ENCODE measurements at regions not wholly inside any gene's neighbourhood (a gene's known extent, or its start where the extent isn't known, plus 50 kb on each side); places are given as distances from the start of the nearest gene placed in this dataset.

DNA sequence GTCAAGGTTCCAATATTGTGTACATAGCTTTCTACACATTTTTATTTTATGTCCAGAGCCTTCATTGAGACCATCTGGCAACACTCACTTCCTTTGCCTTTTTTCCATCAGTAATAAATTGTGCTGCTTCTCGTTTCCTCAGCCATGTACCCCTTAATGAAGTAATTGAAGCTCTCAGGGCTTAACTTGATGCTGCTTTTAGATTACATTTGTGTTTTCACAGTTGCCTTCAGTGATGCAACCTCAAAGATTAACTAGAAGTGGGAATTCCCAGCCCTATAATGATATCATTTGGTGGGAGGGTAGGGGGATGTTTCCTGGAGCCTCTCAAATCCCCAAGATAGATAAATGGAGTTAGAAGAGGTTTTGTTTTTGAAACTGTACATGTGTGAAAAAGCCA is 80.2 kb upstream of the KRR1 start:
- DNase-seq (ENCODE audit: low read depth) = no peak
- in situ Hi-C loops (cut with HindIII; ENCODE audit: low sequenced_read_pairs) = no loop called here
- H3K4me3 ChIP-seq (ENCODE audit: low read depth, low read length) = no peak overlapping the region
- TF ChIP-seq, protein P1, sequence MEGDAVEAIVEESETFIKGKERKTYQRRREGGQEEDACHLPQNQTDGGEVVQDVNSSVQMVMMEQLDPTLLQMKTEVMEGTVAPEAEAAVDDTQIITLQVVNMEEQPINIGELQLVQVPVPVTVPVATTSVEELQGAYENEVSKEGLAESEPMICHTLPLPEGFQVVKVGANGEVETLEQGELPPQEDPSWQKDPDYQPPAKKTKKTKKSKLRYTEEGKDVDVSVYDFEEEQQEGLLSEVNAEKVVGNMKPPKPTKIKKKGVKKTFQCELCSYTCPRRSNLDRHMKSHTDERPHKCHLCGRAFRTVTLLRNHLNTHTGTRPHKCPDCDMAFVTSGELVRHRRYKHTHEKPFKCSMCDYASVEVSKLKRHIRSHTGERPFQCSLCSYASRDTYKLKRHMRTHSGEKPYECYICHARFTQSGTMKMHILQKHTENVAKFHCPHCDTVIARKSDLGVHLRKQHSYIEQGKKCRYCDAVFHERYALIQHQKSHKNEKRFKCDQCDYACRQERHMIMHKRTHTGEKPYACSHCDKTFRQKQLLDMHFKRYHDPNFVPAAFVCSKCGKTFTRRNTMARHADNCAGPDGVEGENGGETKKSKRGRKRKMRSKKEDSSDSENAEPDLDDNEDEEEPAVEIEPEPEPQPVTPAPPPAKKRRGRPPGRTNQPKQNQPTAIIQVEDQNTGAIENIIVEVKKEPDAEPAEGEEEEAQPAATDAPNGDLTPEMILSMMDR (IDR thresholded peaks at IDR 0.05; ENCODE audit: low read depth, low read length, missing control alignments) = no peak

DNA sequence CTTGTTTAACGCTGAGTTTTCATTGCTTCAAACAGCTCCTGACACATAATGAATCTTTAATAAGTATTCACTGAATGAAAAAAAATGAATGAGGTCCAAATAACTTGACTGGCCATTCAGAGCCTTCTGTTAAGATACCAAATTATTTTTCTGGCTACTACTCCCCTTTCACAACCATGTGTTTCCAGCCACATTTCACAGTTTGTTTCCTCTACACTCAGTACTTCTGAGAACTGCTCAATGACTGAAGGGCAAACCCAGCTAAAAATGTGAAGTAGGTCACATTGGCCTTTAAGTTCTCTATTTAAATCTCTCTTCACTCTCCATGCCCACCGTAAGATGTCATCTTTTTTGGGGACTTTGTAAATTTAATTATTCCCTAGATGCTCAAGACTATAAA is 78.4 kb upstream of the KRR1 start:
- no peak for DNase-seq (ENCODE audit: low read depth)
- H3K4me3 ChIP-seq (ENCODE audit: low read depth, low read length) = no peak overlapping the region
- in situ Hi-C loops (cut with HindIII; ENCODE audit: low sequenced_read_pairs) = no loop called here
- TF ChIP-seq, protein P1 (IDR thresholded peaks at IDR 0.05; ENCODE audit: low read depth, low read length, missing control alignments) = no peak

DNA sequence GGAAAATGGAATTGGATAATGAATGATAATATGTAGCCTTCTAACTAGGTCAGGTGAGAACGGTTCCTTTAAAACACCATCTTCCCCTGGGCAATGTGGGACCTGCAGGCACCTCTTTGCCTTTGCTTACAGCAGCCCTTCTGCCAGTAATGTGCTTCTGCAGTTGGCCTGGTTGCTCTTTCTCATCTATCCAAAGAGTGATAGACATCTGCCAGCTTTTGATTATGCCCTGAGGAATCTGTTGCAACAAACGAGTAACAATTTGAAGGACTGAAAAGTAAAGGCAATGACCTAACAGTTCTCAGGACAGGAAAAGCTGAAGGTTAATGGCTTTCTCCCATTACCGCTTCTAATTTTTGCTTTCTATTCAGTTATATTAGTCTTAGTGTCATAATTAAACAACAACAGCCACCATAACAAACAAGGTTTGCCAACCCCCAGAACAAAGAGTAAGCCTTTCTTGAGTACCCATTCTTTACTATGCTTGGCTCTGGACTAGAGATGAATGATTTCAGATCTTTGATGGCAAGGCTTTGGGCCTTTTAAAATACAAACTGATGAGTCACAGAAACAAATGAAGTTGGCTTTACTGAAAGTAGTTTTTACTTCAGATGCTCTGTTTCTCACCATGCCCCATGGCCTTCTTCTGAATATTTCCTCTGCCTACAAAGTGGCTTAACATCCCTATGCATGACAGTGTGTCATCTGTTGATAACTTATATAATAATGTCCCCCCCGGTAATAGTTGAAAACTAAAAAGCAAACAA is 76.1 kb upstream of the KRR1 start:
- no peak for DNase-seq (ENCODE audit: low read depth)
- TF ChIP-seq, protein P1 (IDR thresholded peaks at IDR 0.05; ENCODE audit: low read depth, low read length, missing control alignments) = no peak
- in situ Hi-C loops (cut with HindIII; ENCODE audit: low sequenced_read_pairs) = no loop called here
- H3K4me3 ChIP-seq (ENCODE audit: low read depth, low read length) = no peak overlapping the region

DNA sequence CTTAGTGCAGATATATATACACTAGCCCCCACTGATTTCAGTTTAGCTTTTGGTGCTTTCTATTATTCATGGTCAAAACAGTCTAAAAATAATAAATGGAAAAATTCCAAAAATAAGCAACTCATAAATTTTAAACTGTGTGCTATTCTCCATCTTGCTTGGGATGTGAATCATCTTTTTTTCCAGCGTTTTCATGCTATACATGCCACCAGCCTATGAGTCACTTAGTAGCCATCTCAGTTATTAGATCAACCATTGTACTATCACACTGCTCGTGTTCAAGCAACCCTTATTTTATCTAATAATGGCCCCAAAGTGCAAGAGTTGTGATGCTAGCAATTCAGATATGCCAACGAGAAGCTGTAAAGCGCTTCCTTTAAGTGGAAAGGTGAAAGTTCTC is 73.9 kb upstream of the KRR1 start:
- in situ Hi-C loops (cut with HindIII; ENCODE audit: low sequenced_read_pairs) = no loop called here
- TF ChIP-seq, protein P1 (IDR thresholded peaks at IDR 0.05; ENCODE audit: low read depth, low read length, missing control alignments) = no peak
- no peak for DNase-seq (ENCODE audit: low read depth)
- H3K4me3 ChIP-seq (ENCODE audit: low read depth, low read length) = no peak overlapping the region

DNA sequence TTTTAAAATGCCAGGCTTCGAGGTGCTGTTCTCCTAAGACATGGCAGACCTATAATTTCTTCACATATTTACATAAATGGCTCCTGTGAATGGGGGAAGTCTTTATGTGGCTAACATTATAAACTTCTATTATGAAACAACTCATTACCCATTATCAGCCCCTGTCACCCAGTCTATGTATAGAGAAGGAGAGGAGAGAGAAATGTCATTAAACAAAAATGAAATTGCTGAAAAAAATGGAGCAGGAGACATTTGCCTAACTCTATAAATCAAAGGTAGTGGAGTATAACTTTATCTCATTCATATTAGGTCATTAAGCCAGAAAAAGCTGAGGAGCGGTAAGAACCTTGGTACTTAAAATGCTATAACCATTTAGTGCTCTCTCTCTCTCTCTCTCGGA is 71.9 kb upstream of the KRR1 start:
- DNase-seq (ENCODE audit: low read depth) = no peak
- H3K4me3 ChIP-seq (ENCODE audit: low read depth, low read length) = no peak overlapping the region
- in situ Hi-C loops (cut with HindIII; ENCODE audit: low sequenced_read_pairs) = no loop called here
- TF ChIP-seq, protein P1 (IDR thresholded peaks at IDR 0.05; ENCODE audit: low read depth, low read length, missing control alignments) = no peak

DNA sequence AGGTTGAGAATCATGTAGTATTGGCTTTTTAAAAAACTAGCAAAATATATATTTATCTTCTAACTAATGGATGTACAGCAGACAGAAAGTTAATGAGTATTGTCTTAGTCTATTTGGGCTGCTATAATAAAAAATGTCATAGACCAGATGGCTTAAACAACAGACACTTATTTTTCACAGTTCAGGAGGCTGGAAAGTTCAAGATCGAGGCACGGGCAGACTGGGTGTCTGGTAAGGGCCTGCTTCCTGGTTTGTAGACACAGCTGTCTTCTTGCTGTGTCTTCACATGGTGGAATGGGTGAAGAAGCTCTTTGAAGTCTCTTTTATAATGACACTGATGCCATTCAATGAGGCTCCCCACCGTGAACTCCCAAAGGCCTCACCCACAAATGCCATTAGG is 70.1 kb upstream of the KRR1 start:
- in situ Hi-C loops (cut with HindIII; ENCODE audit: low sequenced_read_pairs) = no loop called here
- DNase-seq (ENCODE audit: low read depth) = no peak
- TF ChIP-seq, protein P1 (IDR thresholded peaks at IDR 0.05; ENCODE audit: low read depth, low read length, missing control alignments) = no peak
- no peak overlapping the region for H3K4me3 ChIP-seq (ENCODE audit: low read depth, low read length)

Measured in astrocyte of the cerebellum (primary cell).